ENCODE measurements at regions not wholly inside any gene's neighbourhood (a gene's known extent, or its start where the extent isn't known, plus 50 kb on each side); places are given as distances from the start of the nearest gene placed in this dataset.

DNA sequence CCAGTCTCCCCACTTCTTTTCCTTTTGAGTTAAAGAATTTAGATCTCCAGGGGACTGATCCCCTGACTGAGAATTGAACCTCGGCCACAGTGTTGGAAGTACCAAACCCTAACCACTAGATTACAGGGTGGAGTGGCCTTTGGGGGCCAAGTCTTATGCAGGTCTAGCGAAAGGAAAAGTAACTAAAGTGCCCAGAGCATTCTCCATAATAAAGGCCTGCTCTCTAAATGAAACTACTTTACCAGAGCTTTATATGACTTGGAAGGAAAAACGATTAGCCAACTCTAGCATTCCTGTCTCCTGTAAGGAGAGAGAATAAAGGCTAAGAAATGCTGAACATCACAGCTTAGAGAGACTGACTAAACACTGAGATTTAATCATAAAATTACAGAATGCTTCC lies 788.0 kb downstream of the C4orf33 start:
- DNase-seq (ENCODE audit: low spot score): no peak

DNA sequence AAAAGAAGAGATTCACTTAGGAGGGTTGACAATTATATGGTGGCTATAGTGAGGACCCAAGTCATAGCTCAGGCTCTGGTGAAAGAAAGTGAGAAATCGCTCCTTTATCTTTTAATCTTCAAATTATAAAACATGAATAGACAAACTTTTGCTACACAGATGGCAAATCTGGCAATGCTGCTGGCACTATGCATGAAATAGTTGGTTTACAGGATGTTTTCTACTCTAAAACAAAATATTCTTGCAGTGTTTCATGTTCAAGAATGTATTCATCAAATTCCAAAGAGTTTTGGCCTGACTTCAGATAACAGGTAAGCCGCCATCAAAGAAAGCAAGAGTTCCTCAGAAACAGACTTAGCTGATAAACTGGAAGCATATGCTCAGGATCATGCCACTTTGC lies 801.2 kb downstream of the C4orf33 start:
- DNase-seq (ENCODE audit: low spot score): no peak

DNA sequence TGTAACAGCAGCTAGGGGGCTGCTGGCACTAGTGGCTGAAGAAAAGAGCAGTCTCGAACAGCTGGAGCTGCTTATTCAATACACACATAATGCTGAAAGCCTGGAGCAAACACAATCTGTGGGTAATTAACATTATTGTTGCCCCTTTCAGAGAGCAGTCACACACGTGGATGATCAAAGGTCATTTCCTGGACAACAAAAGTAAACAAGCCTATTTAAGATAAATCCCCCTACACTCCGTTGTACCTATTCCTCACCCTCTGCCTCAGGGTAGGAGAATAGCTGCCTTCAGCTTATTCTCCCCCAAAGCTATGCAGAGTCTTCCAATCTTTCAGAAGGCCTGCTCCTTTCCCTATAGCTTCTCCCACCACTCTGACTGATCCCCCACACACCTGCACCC lies 803.9 kb downstream of the C4orf33 start:
- no peak for DNase-seq (ENCODE audit: low spot score)

DNA sequence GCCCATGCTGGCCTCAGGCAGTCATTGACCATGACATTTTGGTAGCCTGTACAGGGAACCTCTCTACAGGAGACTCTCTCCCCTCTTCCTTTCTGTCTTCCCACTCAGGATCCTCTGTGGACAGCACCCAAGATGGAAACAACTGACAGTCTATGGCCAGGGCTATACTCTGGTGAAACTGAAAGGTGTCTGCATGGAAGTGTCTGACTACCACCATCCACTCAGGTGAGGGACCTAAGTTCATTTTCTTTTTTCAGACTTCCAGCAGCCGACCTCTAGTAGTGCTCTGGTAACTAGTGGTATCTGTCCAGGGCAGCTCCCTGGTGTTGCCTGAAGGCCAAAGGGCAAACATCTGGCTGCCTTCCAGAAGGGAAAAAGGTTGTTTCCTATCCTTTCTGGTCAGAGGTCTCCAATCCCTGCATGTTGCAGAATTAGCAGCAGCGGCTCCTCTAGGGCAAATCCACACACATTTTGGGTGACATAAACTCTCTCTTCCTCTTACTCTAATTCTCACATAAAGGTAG lies 804.5 kb downstream of the C4orf33 start:
- DNase-seq (ENCODE audit: low spot score): no peak

DNA sequence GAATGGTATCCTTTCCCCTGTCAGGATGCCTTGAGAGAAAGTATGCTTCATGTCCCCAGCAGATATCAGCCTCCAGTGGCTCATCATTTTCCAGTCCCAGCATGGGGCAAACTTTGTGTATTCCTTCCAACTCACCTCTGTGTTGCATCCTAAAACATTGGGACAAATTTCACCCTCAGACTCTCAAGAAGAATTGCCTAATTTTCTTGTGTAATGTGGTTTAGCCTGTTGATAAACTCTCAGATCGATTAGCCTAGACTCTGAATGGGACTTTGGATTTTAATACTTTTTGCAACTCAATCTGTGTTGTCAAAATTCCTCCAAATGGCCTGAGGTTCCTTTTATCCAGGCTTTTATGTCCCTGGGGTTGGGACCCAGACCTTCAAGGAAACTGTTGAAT lies 805.3 kb downstream of the C4orf33 start:
- no peak for DNase-seq (ENCODE audit: low spot score)

DNA sequence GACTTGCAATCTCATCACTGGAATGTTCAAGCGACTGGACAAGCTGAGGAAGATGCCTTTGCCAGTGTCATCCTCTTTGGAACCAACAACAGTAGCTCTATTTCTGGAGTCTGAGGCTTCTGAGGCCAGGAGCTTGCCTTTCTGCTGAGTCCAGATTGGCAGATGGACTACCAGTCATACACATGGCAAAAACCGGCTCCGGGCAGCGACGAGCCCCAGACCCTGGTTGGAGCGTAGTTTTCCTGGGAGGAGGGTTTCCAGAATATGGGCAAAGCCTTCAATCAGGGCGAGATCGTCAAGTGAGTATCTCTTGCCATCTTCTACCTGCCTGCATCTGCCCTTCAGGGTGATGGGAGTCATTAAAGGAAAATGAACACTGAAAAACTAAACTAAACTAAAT lies 807.9 kb downstream of the C4orf33 start:
- DNase-seq (ENCODE audit: low spot score): no peak

DNA sequence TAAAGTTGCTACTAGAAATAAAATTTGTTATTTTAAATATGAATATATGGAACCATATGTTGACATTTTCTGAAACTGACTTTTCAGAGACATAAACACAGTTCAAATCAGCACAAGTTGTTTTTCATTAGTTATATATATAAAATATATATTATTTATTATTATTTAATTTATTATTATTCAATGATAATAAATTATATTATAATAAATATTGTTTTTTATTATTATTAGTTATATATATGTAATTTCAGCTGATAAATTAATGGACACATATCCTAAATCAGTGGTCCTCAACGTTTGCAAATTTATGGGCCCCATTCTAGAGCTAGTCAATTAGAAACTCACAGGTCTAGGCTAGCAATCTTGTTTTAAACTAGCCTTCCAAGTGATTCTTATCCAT lies 809.3 kb downstream of the C4orf33 start:
- DNase-seq (ENCODE audit: low spot score): no peak

DNA sequence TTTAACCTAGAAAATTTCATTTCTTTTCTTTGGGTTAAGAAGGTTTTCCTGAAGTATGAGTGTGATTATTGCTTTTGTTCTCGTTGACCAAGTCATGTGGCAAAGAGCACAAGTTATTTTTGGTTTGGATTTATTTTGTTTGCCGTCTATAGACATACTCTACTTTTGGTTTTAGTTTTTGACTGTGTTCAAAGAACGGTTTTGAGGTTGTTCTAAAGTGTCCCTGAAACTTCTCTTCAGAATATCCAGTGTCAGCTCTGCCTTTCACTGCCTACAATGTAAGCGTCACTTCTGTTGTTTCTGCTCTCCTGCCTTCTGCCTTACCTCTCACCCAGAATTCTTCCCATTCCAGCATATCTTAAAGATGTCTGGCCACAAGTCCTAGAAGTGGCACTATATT lies 812.2 kb downstream of the C4orf33 start:
- DNase-seq (ENCODE audit: low spot score): no peak

DNA sequence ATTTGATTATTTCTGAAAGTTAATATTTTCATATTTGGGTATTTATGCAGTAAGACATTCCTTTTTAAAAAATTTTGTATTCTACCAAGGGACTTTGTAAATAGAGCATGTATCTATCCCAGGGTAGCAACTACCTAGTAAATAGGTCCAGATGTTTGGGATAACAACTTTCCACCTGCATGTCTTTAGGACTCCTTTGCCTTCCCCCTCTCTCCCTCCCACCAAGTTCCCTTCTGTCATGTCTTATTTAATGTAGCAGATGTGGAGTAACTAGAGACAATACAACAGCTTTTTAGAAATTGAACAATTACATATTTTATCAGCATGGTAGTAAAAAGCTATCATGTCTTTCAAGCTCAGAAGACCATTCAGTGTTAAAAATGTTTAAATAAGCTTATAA lies 821.0 kb downstream of the C4orf33 start:
- no peak for DNase-seq (ENCODE audit: low spot score)

DNA sequence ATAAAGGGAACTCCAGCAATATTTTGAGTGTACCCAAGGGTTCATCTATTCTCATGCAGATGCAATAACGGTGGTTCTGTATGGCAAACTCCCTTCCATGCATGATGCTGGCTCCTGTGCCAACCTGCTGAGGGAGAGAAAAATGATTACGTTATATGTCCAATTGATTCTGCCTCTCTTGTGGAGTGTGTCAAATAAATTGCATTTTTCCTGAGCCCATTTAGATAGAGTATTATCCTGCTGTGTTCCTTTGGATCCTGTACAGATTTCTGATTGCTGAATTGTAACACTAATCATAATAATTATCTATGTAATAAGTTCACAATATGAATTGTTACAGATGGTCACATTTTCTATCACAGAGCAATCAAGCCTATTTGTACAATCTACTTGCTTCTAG lies 821.7 kb downstream of the C4orf33 start:
- no peak for DNase-seq (ENCODE audit: low spot score)

DNA sequence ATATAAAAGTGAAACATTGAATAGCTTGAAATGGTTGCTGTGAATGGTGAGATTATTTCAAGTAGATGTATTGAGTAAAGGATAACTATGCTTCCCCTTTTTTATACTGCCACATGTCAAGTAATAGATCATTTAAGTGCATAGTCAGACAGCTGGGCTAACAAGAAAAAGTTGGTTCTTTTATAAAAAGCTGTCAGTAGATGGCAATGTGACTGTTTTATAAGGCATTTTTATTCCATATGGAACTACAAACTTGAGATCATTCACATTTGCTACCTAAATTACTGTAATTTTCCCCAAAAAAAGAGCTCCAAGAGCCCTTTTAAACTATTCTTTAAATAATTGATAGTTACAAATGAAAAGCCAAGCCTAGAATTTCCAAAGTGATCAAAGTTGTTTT lies 831.0 kb downstream of the C4orf33 start:
- DNase-seq (ENCODE audit: low spot score): no peak

DNA sequence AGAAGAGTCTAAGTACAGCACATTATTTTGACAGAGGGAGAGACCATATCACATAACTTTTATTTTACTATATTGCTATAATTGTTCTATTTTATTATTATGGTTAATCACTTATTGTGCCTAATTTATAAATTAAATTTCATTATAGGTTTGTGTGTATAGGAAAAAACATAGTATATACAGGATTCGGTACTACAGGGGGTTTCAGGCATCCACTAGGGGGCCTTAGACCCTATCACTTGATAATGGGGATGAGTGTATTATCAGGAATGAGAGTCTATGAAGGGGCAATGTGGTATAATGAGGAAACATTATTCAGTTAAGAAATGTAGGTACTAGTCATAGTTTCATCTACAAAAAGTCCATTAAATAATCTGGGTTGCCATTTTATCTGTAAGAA lies 833.1 kb downstream of the C4orf33 start:
- no peak for DNase-seq (ENCODE audit: low spot score)

DNA sequence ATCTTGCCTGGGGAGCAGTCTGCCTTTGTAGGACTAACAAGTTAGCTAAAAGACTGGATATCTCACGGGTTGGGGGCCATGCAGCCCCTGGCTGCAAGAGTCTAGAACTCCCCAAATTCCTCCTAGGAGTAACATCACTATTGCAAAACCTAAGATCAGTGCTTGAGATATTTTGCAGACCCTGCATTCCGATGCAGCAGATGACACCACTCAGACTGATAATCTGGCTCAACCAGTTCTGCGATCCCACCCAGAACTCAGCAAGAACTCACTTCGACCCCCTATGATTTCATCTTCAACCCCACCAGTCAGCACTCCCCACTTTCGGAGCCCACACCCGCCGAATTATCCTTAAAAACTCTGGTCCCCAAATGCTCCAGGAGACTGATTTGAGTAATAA lies 834.0 kb downstream of the C4orf33 start:
- no peak for DNase-seq (ENCODE audit: low spot score)

DNA sequence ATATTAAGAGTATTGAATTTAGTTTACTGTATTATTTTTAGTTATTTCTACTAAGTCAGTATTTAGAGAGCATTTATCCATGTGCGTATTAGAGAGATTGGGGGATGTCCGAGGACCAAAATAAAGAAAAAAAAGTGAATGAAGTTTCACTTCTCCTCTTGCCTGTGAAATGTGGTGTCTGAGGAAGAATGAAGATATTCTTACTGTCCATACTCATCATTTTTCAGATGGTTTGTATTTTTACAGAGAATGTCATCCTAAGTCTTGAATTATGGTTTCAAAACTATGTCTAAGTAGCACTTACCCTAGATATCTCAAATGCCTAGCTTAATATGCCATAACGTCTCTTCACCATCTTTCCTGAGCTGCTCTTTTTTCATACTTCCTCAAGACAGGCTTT lies 854.3 kb downstream of the C4orf33 start:
- DNase-seq (ENCODE audit: low spot score): no peak

DNA sequence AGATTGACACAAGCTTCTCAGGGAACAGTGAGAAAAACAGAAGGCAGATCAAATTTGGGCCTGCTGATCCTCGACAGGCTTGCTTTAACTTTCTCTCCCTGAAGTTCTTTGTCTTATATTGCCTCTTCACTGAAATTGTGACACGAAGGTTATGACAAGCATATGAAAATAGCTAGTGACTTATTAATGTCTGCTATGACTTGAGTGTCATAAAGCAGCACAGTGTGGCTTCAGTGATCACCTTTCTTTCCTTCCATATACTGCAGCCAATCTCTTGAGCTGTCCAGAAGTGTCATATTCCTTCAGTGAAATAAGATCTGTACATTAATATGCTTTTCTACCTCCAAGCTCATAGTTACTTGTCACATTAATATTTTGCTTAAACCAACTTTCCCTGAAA lies 870.2 kb downstream of the C4orf33 start:
- no peak for DNase-seq (ENCODE audit: low spot score)

DNA sequence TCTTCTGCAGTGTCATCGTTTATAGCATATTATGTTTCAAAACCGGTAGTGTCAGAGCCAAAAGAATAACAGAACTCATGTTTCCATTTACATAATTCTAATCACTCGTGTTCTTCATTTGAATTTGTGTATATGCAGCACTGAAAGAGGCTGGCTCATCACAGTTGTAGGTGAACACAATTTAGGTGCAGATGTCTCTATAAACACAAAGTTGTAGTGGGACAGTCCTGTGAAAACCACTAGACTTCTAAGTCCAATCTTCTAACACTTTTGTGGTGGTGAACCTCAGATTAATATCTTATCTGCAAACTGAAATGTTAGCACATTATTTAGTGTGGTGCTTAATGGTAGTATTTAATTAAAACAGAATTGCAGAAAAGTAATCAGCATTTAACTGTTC lies 872.4 kb downstream of the C4orf33 start:
- DNase-seq (ENCODE audit: low spot score): no peak

DNA sequence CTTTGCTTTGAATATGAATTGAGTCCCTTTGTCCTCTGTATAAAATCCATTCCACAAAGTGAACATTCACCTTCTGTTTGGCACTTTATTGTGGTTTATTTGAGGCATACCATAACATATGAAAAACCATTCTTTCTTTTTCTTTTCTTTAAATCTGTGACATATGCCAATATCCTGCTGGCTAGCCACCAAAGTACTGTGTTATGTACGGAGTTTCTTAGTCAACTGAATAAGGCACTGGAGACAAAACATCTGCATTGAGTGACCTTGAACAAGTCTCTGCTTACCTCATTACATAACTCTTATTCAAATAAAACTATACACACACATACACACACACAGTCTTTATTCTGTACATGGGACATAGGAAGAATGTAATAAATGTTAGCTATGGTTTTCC lies 872.8 kb downstream of the C4orf33 start:
- DNase-seq (ENCODE audit: low spot score): no peak

DNA sequence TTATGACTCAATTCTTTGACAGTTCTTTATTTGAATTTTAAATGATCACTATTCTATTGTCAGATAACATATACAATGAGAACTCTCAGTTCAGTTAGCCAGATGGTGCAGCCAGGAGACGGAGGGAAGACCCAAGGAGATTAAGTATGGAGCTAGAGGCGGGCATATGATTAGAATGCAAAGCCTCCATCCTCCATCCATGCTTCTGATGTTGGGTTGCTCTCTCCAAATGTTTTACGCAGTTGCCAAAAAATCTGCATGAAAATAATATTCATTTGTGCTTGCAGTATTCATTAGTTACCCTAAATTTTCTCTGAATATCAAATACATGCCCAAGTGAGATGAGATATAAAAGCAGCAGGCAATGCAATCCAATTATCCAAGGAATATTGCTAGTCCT lies 874.8 kb downstream of the C4orf33 start:
- no peak for DNase-seq (ENCODE audit: low spot score)

DNA sequence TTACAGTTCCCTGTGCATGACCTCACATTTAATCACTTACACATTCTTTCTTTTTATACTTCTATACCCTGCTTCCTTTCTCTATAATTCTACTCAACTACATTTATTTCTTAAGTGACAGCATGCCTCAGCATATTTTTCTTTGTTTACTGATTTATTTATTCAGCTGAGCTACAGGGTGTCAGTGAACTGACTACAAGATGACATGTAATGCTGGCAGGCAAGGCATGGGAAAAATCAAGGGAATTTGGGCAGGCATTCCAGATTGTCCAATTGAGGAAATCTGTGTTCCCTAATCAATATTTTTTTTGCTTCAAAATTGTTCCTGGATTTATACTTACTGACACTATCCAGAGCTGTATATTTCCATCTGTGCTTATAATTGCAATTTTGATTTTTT lies 875.5 kb downstream of the C4orf33 start:
- no peak for DNase-seq (ENCODE audit: low spot score)

DNA sequence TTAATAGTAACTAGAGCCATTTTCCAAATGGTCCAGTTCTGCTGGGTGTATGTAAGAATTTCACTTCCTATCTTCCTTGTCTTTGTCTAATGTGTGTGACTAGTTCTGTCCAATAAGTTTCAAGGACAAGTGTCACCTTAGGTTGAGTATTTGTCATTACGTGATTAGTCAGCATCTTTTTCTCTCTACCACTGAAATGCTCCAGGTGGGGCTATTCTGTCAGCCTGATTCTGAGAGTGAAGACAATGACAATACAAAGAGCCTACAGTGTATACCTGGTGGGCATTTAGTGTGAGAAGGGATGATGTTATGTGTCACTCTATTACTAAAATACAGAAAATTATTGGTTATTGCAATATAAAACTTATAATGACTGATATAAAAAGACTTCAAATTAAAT lies 876.3 kb downstream of the C4orf33 start:
- no peak for DNase-seq (ENCODE audit: low spot score)

DNA sequence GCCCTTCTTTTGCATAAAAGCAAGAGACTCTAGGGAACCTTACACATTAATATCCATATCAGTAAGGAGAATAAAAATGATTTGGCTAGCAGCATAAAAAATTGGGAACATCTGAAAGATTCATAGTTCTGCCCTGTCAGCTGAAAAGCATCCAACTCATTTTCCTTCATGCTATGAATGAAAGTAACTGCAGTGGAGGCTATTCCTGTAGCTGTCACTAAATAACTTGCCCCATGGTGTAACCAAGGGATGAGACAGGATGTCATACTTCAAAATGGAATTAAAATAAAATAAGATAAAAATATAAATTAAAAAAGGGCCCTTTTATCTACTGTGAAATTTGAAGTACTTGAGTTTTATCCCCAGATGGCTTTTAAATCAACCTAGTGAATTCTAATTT lies 878.8 kb downstream of the C4orf33 start:
- no peak for DNase-seq (ENCODE audit: low spot score)

DNA sequence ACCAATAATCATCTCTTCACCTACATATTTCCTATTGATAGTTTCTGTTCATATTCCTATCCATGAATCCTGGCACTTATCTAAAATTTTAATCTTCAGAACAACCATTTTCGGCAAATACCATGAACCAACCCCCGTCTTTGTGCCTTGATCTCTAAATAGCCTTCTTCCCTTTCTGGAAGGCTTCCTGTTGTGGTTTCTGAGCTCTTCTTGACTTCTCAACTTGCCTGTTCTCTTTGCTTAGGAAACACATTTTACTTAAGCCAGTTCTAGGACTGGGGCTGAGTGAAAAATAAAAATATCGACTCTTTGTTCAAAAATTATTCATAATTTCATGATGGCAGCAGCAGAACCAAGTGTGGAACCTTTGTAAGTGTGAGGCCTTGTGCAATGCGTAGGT lies 882.4 kb downstream of the C4orf33 start:
- DNase-seq (ENCODE audit: low spot score): no peak

DNA sequence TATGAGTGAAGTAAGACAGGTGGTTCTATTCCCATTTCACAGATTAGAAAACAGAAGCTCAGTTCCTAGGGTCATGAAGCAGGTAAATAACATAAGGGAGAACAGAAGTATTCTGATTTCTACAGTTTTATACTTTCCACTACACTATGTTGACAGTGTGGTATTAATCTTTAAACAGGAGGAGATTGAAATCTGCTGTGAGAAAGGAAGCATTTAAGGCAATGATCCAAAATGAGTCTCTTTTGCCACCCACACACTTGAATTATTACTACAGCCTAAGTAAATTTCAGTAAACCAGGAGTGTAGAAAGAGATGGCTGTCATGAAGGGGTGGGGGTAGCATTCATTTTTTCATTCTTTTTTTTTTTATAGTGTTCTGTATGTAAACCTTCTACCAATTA lies 893.0 kb downstream of the C4orf33 start:
- DNase-seq (ENCODE audit: low spot score): no peak

DNA sequence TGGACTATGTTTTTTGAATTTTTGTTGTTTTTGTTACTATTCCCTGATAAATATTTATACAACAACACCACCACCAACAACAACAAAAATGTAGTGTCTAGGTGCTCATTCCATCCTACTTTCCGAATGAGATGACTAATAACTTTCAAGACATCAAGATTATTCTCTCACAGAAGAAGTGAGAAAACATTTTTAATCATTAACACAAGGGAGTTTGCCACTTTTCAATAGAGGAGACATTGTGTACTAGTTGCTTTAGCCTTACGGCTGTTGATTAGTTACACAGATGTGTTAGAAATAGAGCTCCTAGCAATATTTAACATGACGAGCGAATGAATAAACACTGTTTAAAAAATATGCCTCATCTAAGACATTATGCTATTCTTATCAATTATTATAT lies 898.8 kb downstream of the C4orf33 start:
- DNase-seq (ENCODE audit: low spot score): no peak
